Muscle of back (tissue), 3 donors: ENCODE measurements at regions not wholly inside any gene's neighbourhood (a gene's known extent, or its start where the extent isn't known, plus 50 kb on each side); places are given as distances from the start of the nearest gene placed in this dataset.

Source experiments
- DNase-seq, 3 donors: peaks; one replicate each; pipeline versions ENCODE4 v3.0.0 to v3.0.0-alpha.2; 2013

DNA sequence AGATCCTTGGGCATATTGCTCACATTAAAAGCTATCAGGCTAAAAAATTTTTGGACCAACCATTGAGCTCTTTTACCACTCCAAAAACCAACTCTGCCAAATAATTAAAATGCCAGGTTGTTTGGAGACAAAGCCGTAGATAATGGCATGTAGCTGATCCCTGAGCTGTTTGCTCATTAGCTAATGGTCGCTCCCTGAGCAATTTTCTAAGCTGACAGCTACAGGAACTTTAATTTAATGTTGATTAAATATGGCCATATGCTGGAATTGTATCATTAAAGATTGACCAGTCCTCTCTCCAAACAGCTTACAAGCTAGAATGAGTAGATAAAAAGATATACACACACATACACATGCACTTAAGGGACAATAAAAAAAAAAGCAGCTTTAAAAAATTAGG lies 216.2 kb upstream of the ARHGAP20 start:
- DNase-seq: no peak

DNA sequence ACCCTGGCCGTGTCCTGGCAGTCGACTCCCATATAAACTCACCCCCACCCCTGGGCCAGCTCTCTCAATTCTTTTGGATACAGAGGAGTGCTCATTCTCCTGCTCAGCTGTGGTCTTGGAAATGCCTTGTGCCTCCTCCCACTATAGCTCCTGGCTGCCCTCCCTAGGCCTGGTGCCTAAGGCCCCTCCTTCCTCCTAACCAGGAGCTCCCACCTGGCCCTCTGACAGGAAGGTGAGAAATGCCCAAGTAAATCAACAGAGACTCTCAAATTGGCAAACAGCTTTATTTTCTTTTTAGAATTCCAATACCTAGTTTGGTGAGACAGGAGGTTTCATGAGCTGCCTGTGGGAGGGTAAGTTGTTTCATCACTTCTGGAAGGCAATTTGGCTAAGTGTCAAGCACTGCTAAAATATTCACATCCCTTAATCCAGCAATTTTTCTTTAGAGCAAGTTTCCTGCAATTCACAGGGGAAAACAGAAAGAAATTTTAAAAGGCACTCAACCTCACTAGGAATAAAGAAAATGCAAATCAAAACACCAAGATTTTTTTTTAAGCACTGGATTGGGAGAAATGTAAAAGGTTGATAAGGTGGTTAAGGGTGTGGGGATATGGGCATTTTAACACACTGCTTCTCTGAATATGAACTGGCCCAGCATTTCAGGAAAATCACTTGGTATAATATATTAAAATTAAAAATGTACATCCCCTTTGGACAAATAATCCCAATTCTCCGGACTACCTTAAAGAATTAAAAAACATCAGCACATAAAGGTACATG lies 209.7 kb upstream of the ARHGAP20 start:
- DNase-seq: peak in 2 of 3 donors; percentile 59 to 76

DNA sequence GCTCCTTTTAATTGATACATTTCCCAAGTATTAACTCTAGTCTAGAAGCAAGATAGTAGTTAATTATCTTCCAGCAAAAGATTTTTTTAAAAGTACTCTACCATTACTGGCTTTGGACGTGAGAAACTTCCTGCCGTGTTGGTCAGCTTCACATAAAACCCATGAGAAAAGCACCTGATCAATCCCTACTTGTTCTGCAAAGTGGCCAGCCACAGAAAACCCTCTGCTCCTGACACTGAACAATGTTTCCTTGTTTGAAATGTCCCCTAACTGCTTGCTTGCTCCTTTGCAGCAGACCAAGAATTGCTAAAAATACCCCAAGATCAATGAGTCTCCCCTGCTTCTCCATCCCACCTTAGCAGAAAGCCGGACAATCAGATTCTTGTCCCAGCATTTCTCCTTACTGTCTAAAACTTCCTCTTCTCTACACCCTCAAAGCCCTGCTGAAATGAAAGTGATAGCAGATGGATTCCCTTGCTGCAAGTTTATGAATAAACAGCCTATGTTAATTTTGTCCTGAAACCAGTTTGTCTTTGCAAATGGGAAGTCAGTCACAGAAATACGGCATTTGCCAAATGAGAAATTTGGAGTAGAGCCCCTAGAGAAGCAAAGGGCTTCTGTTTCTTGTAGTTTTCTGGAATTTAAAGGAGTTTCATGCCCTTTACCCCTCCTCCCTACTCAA lies 207.1 kb upstream of the ARHGAP20 start:
- DNase-seq: peak in 1 of 3 donors; percentile 32

GRCh38 chr11:110918351-110918750 lies 206.1 kb upstream of the ARHGAP20 start:
- no peak for DNase-seq

- peak in 1 of 3 donors; percentile 14 for DNase-seq
These were observed 200.2 kb upstream of the ARHGAP20 start for GRCh38 chr11:110912437-110912836.

DNA sequence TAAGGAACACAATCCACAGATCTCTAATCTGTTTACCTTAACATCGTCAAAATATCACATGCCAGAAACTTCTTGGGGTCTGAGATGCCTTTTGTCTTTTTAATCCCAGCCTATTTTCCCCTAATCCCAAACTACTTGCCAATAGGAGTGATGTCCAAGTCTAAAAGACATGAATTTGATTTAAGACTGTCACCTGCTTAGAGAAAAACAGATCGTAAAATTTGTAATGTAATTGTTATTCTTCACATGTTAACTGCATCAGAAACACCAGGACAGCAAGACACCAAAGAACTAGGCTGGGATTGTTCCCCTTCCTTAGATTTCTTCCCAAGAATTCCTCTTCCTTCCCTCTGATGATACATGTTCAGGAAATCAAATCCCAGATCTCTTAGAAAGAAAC lies 198.1 kb upstream of the ARHGAP20 start:
- DNase-seq: peak in 1 of 3 donors; percentile 46

DNA sequence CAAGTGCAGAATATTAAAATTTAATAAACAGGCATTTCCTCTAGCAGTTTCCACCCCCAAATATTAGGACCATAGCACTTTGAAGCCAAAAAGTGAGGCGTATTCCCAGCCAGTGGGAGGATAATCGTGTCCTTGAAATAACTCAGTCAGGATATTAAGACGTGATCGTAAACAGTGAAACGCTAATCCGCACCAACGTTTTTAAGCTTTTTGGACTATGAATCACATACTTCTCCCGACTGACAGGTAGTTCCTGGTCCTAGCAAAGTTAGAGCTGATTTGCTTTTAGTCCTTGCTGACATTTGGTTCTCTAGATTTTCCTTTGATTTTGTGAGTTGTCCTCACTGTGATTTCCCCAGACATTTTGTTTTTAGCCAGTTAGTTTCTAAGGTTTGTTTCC lies 197.1 kb upstream of the ARHGAP20 start:
- peak in 1 of 3 donors; percentile 53 for DNase-seq

- DNase-seq: peak in 2 of 3 donors; percentile 43 to 69
These were observed 196.3 kb upstream of the ARHGAP20 start for GRCh38 chr11:110908401-110909105.

DNA sequence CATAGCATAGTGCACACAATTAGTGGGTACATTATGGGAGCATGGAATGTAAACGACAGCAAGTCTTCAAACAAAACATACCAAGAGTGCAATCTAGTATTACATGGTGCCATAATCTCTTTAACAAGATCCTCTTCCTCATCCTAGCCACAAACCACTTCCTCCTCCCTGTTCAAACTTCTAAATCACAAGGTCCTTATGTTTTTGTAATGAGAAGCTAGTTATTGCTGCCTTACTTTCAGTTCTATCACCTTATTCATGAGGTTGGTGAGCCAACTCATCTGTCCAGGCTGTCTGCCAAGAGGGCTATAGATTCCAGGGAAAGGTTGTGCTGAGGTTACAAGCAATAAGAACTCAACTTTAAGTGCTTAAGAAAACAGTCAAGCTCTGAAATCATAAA lies 195.4 kb upstream of the ARHGAP20 start:
- DNase-seq: peak in 2 of 3 donors; percentile 58 to 93

GRCh38 chr11:110903830-110904229 lies 191.6 kb upstream of the ARHGAP20 start:
- peak in 2 of 3 donors; percentile 41 to 58 for DNase-seq

DNA sequence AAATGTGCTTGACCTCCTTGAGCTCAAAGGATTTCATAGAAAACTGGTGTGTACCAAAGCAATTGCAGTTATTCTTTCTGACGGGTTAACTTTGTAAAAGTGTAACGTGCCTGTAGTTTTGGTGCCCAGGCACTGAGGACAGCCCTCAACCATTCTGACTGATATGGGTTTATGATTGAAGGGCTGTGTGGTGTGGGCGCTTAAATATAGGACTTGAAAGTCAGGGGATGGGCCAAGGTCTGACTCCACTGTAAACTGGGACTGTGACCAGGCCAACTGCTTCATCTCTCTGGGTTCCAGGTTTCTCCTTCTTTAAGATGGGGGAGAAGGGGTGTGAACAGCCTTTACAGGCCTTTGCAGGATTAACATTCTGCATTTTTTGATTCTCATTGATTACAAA lies 191.1 kb upstream of the ARHGAP20 start:
- no peak for DNase-seq

DNA sequence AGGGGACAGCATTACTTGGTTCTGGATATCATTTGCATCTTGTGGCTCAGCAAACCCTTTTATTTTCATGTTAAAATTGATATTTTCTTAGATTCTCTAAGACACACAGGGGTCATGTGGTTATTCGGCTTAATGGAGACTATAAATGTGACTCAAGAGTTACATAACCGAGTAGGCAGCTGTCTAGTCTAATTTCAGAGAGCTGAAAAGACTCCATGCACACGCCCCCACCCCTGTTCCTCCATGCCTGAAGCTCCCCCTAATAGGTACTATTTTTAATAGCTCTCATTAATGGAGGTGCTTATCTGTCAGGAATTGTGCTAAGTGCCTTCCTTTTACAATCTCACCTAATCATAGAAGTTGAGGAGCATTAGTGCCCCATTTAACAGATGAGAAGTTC lies 189.2 kb upstream of the ARHGAP20 start:
- no peak for DNase-seq

- no peak for DNase-seq
These were observed 188.2 kb upstream of the ARHGAP20 start for GRCh38 chr11:110900426-110900825.

DNA sequence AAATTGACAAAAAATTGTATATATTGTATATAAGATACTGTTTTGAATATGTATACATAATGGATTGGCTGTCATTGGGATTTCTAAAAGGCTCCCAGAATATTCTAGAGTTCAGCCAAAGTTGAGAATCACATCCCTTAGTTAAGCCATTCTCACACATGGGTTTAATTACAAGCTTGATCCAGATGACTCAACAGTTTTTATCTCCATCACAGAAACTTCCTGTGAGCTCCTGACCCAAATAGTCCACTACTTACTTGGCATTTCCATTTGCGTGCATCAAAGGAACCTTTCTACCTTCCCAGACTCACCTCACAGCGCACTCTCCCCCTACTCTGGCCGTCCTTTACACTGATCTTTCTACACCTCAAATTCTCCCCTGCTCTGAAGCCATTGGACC lies 184.8 kb upstream of the ARHGAP20 start:
- peak in 2 of 3 donors; percentile 60 to 61 for DNase-seq

GRCh38 chr11:110896358-110896757 lies 184.1 kb upstream of the ARHGAP20 start:
- peak in 1 of 3 donors; percentile 54 for DNase-seq

DNA sequence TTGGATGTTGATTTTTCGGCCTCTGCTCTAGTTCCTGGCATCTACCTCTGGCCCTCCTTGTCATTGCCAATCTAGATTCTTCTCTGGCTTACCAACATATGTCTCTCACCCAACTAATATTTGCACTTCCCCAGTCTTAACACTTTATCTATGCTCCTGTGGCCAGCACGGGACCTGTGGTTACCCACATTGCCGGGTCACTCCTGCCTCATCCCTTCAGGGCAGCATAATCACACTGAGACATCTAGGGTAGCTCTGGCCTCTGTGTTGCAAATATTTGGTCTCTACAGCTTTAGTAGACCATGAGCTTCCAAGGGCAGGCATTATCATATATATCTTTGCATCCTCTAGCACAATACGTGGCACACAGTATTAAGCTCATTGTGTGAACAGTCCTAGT lies 182.0 kb upstream of the ARHGAP20 start:
- no peak for DNase-seq

DNA sequence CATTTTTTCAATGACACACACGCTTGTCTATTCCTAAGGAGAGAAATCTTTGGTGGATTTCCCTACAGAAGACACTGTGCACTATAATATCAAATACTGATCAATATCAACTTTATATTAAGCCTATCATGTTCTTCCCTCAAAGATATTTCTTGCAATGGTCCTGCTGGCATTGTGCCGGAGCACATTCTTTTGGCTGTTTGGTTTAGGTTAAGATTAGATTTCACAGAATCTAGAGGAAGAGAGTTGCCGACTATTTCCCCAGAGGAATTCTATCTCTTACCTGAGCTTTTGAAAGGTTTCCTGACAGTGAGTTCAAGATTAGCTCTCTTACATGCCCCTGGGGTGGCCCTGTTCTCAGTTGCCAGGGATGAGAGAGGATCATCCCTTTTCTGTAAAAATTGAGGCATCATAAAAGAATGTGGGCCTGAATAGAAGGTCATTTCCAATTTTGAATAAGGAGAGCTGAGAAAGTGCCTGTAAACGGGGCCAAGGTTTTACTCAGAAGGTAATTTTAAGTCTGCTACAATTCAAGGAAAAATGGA lies 180.6 kb upstream of the ARHGAP20 start:
- DNase-seq: no peak

DNA sequence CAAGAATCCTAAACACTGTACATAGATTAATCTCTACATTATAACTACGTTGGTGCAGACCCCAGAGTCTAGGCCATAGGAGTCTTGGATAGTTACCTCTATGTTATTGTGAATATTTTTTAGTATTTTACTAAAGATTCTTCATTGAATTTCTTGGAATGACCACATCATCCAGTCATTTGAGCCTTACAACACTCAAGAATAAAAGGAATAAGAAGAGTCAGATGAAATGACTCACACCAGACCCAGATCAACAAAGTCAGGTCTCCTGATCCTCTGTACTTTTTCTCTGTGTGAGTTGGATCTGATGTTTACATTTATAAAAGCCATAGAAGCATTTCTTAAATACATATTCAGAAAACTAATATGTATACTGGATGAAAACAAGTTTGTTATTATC lies 179.2 kb upstream of the ARHGAP20 start:
- no peak for DNase-seq

DNA sequence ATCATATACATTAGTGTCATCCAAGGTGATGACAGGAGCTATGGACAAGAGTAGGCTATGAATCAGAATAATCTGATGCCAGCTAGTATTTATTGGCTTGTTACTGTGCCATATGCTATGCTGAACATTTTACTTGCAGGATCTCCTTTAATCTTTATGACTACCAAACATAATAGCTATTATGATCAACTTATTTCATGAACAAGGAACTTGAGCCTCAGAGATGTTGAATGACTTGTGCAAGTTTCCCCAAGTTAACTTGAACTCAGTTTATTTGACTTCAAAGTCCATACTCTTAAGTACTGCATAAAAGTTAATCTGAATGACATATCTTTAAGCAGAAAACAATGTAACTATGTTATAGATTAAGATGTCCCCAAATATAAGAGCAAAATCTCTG lies 178.8 kb upstream of the ARHGAP20 start:
- DNase-seq: no peak

- peak; percentile 32 to 81 (median 59) for DNase-seq
These were observed 174.2 kb upstream of the ARHGAP20 start for GRCh38 chr11:110886288-110886970.

DNA sequence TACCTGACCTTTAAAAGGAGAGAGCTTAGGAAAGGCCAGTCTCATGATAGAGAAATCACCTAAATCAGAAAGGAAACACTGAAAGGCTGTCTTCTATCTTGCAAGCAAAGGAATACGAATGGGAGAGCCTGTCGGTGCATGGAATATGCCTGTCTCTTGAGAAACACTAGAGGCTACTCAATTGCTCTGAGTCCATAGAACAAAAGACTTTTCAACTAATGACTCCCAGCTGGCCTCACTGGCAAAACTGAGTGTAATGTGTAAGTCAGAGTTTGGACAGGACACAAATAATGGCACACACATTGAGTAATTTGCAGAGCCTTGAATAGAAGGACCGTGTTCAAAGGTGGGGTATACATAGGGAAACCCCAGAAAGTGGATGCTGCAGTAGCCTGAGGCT lies 171.0 kb upstream of the ARHGAP20 start:
- DNase-seq: peak in 1 of 3 donors; percentile 50

GRCh38 chr11:110878513-110878912 lies 166.3 kb upstream of the ARHGAP20 start:
- DNase-seq: no peak
